ENCODE measurements at regions not wholly inside any gene's neighbourhood (a gene's known extent, or its start where the extent isn't known, plus 50 kb on each side); places are given as distances from the start of the nearest gene placed in this dataset.

DNA sequence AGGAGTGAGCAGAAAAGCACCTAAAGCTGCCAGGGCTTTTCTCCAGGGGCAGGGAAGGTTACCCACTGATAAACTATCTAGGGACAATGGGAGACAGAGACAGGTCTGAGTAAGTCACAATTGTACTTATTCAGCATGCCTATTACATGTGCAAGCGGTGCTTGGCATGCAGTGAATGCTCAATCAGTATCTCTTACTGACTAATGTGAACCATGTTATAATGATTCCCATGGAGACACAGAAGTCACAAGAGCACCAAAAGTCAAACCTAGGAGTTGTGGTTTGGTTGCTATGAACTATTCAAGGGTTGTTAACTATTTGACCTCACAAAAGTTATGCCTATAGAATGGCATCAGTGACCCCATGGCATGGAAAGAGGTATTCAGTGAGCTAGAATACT is 50.0 kb upstream of the RASGRP1 start:
- Histone ChIP-seq H3K14ac (ENCODE audit: low read length) (no peak overlapping the region), H4K91ac (ENCODE audit: low read depth, low read length, poor library complexity) (no peak overlapping the region), H3K36me3 (replicated peaks in 1 of 2; ENCODE audit: control insufficient read depth in 2 of 2, insufficient read depth in 2 of 2, low read length in 2 of 2) (no peaks in the 10 kb centered on the region), H4K8ac (ENCODE audit: low read depth, low read length) (no peak overlapping the region), H3K18ac (ENCODE audit: low read length) (no peak overlapping the region), H3K9ac (ENCODE audit: low read depth, low read length, poor library complexity) (no peak overlapping the region), H3K4me2 (ENCODE audit: insufficient read depth, low read length, poor library complexity, severe bottlenecking) (no peak overlapping the region), H2AK5ac (ENCODE audit: low read depth, low read length) (no peak overlapping the region), H2BK15ac (ENCODE audit: low read length) (no peak overlapping the region), H2BK5ac (ENCODE audit: low read length) (no peak overlapping the region), H3K4ac (ENCODE audit: low read length) (no peak overlapping the region), H3K27ac (replicated peaks; ENCODE audit: low read length) (no peak overlapping the region), H3K27me3 (ENCODE audit: control insufficient read depth in 3 of 3, insufficient read depth in 3 of 3, low read depth in 1 of 3, low read length in 3 of 3) (no peaks in the 10 kb centered on the region), H3K4me1 (ENCODE audit: control insufficient read depth in 2 of 2, insufficient read depth in 1 of 2, low read depth in 1 of 2, low read length in 2 of 2) (peaks cover 0 to 2% of the 10 kb centered on the region in 2 donors), H2BK12ac (ENCODE audit: low read length) (no peak overlapping the region), H3K4me3 (ENCODE audit: low read length in 2 of 2) (no peak overlapping the region), H3K23ac (ENCODE audit: low read depth, low read length, poor library complexity) (no peak overlapping the region), H2BK120ac (ENCODE audit: low read depth, low read length) (no peak overlapping the region), H3K9me3 (replicated peaks in 1 of 2; ENCODE audit: control insufficient read depth in 2 of 2, insufficient read depth in 1 of 2, low read depth in 1 of 2, low read length in 2 of 2) (no peaks in the 10 kb centered on the region), H3K79me1 (ENCODE audit: low read depth, low read length) (no peaks in the 10 kb centered on the region), H2AFZ (ENCODE audit: low read length) (no peak overlapping the region)
- WGBS, 2 donors (ENCODE audit: extremely low coverage in 2 of 2, insufficient read length in 2 of 2, insufficient replicate concordance in 1 of 2) = no CpG with 5 or more reads among the region's 1 CpG
- no peak for DNase-seq (ENCODE audit: low spot score)

- Histone ChIP-seq H3K36me3 (replicated peaks in 1 of 2; ENCODE audit: control insufficient read depth in 2 of 2, insufficient read depth in 2 of 2, low read length in 2 of 2) (no peaks in the 10 kb centered on the region), H2BK120ac (ENCODE audit: low read depth, low read length) (no peak overlapping the region), H3K27ac (replicated peaks; ENCODE audit: low read length) (no peak overlapping the region), H3K27me3 (ENCODE audit: control insufficient read depth in 3 of 3, insufficient read depth in 3 of 3, low read depth in 1 of 3, low read length in 3 of 3) (no peaks in the 10 kb centered on the region), H2BK12ac (ENCODE audit: low read length) (no peak overlapping the region), H3K9me3 (replicated peaks in 1 of 2; ENCODE audit: control insufficient read depth in 2 of 2, insufficient read depth in 1 of 2, low read depth in 1 of 2, low read length in 2 of 2) (no peaks in the 10 kb centered on the region), H2AK5ac (ENCODE audit: low read depth, low read length) (no peak overlapping the region), H3K79me1 (ENCODE audit: low read depth, low read length) (no peaks in the 10 kb centered on the region), H3K18ac (ENCODE audit: low read length) (no peak overlapping the region), H2BK15ac (ENCODE audit: low read length) (no peak overlapping the region), H3K4me1 (ENCODE audit: control insufficient read depth in 2 of 2, insufficient read depth in 1 of 2, low read depth in 1 of 2, low read length in 2 of 2) (peaks cover 0 to 2% of the 10 kb centered on the region in 2 donors), H3K9ac (ENCODE audit: low read depth, low read length, poor library complexity) (no peak overlapping the region), H3K14ac (ENCODE audit: low read length) (no peak overlapping the region), H3K4me2 (ENCODE audit: insufficient read depth, low read length, poor library complexity, severe bottlenecking) (no peak overlapping the region), H3K23ac (ENCODE audit: low read depth, low read length, poor library complexity) (no peak overlapping the region), H3K4me3 (ENCODE audit: low read length in 2 of 2) (no peak overlapping the region), H2BK5ac (ENCODE audit: low read length) (no peak overlapping the region), H4K8ac (ENCODE audit: low read depth, low read length) (no peak overlapping the region), H4K91ac (ENCODE audit: low read depth, low read length, poor library complexity) (no peak overlapping the region), H2AFZ (ENCODE audit: low read length) (no peak overlapping the region), H3K4ac (ENCODE audit: low read length) (no peak overlapping the region)
- WGBS, 2 donors (ENCODE audit: extremely low coverage in 2 of 2, insufficient read length in 2 of 2, insufficient replicate concordance in 1 of 2) = no CpG with 5 or more reads among the region's 2 CpGs
- DNase-seq (ENCODE audit: low spot score) = no peak
Observed at GRCh38 chr15:38617831-38618230, 53.2 kb upstream of the RASGRP1 start.

GRCh38 chr15:38618242-38618955 is 53.8 kb upstream of the RASGRP1 start:
- no peak for DNase-seq (ENCODE audit: low spot score)
- Histone ChIP-seq H3K4ac (ENCODE audit: low read length) (no peak overlapping the region), H4K8ac (ENCODE audit: low read depth, low read length) (no peak overlapping the region), H3K4me1 (ENCODE audit: control insufficient read depth in 2 of 2, insufficient read depth in 1 of 2, low read depth in 1 of 2, low read length in 2 of 2) (peaks cover 0 to 2% of the 10 kb centered on the region in 2 donors), H3K9me3 (replicated peaks in 1 of 2; ENCODE audit: control insufficient read depth in 2 of 2, insufficient read depth in 1 of 2, low read depth in 1 of 2, low read length in 2 of 2) (no peaks in the 10 kb centered on the region), H4K91ac (ENCODE audit: low read depth, low read length, poor library complexity) (no peak overlapping the region), H3K23ac (ENCODE audit: low read depth, low read length, poor library complexity) (no peak overlapping the region), H3K36me3 (replicated peaks in 1 of 2; ENCODE audit: control insufficient read depth in 2 of 2, insufficient read depth in 2 of 2, low read length in 2 of 2) (no peaks in the 10 kb centered on the region), H3K4me2 (ENCODE audit: insufficient read depth, low read length, poor library complexity, severe bottlenecking) (no peak overlapping the region), H3K4me3 (ENCODE audit: low read length in 2 of 2) (no peak overlapping the region), H2BK15ac (ENCODE audit: low read length) (no peak overlapping the region), H3K27me3 (ENCODE audit: control insufficient read depth in 3 of 3, insufficient read depth in 3 of 3, low read depth in 1 of 3, low read length in 3 of 3) (no peaks in the 10 kb centered on the region), H3K18ac (ENCODE audit: low read length) (no peak overlapping the region), H2BK12ac (ENCODE audit: low read length) (no peak overlapping the region), H2BK120ac (ENCODE audit: low read depth, low read length) (no peak overlapping the region), H3K14ac (ENCODE audit: low read length) (no peak overlapping the region), H2BK5ac (ENCODE audit: low read length) (no peak overlapping the region), H3K79me1 (ENCODE audit: low read depth, low read length) (no peaks in the 10 kb centered on the region), H3K9ac (ENCODE audit: low read depth, low read length, poor library complexity) (no peak overlapping the region), H3K27ac (replicated peaks; ENCODE audit: low read length) (no peak overlapping the region), H2AK5ac (ENCODE audit: low read depth, low read length) (no peak overlapping the region), H2AFZ (ENCODE audit: low read length) (no peak overlapping the region)
- no CpG with 5 or more reads among the region's 4 CpGs for whole genome bisulfite sequencing, 2 donors (ENCODE audit: extremely low coverage in 2 of 2, insufficient read length in 2 of 2, insufficient replicate concordance in 1 of 2)

DNA sequence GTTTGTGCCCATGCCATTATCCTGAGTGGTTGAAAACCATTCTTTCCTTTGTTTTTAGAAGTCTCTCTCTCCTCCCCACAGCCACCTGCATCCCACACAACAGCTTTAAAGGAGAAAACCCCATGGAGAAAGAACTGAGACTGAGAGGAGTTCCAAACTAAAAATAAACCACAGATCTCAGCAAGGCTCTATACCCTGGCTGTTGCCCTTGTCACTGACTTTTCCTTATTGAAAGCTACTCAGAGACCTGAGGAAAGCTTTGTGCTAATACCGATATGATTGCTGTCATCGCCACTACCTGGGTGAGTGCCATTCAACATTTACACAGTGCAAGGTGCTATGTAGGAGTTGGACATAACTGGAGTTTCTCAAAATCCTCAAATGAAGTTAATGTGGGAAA is 55.5 kb upstream of the RASGRP1 start:
- Histone ChIP-seq H3K4me1 (ENCODE audit: control insufficient read depth in 2 of 2, insufficient read depth in 1 of 2, low read depth in 1 of 2, low read length in 2 of 2) (peaks cover 0 to 2% of the 10 kb centered on the region in 2 donors), H3K9ac (ENCODE audit: low read depth, low read length, poor library complexity) (no peak overlapping the region), H3K14ac (ENCODE audit: low read length) (no peak overlapping the region), H2BK15ac (ENCODE audit: low read length) (no peak overlapping the region), H3K9me3 (replicated peaks in 1 of 2; ENCODE audit: control insufficient read depth in 2 of 2, insufficient read depth in 1 of 2, low read depth in 1 of 2, low read length in 2 of 2) (no peaks in the 10 kb centered on the region), H3K27me3 (ENCODE audit: control insufficient read depth in 3 of 3, insufficient read depth in 3 of 3, low read depth in 1 of 3, low read length in 3 of 3) (no peaks in the 10 kb centered on the region), H2BK120ac (ENCODE audit: low read depth, low read length) (no peak overlapping the region), H3K36me3 (replicated peaks in 1 of 2; ENCODE audit: control insufficient read depth in 2 of 2, insufficient read depth in 2 of 2, low read length in 2 of 2) (no peaks in the 10 kb centered on the region), H2AFZ (ENCODE audit: low read length) (no peak overlapping the region), H2BK12ac (ENCODE audit: low read length) (no peak overlapping the region), H2AK5ac (ENCODE audit: low read depth, low read length) (no peak overlapping the region), H3K18ac (ENCODE audit: low read length) (no peak overlapping the region), H4K91ac (ENCODE audit: low read depth, low read length, poor library complexity) (no peak overlapping the region), H3K27ac (replicated peaks; ENCODE audit: low read length) (no peak overlapping the region), H2BK5ac (ENCODE audit: low read length) (no peak overlapping the region), H3K4me3 (ENCODE audit: low read length in 2 of 2) (no peak overlapping the region), H3K23ac (ENCODE audit: low read depth, low read length, poor library complexity) (no peak overlapping the region), H3K4me2 (ENCODE audit: insufficient read depth, low read length, poor library complexity, severe bottlenecking) (no peak overlapping the region), H3K79me1 (ENCODE audit: low read depth, low read length) (no peaks in the 10 kb centered on the region), H4K8ac (ENCODE audit: low read depth, low read length) (no peak overlapping the region), H3K4ac (ENCODE audit: low read length) (no peak overlapping the region)
- no CpG with 5 or more reads among the region's 2 CpGs for WGBS, 2 donors (ENCODE audit: extremely low coverage in 2 of 2, insufficient read length in 2 of 2, insufficient replicate concordance in 1 of 2)
- no peak for DNase-seq (ENCODE audit: low spot score)

Data from neuronal stem cell (in vitro differentiated cells).